8988T (cell line): ENCODE measurements at regions not wholly inside any gene's neighbourhood (a gene's known extent, or its start where the extent isn't known, plus 50 kb on each side); places are given as distances from the start of the nearest gene placed in this dataset.
A peak's percentile ranks its signal among the peaks of the same experiment; 100 is the strongest.

Experiments
- DNase-seq: peaks from one replicate; pipeline ENCODE4 v3.0.0; 2011

GRCh38 chr9:6703898-6704639 is 53.7 kb upstream of the KDM4C start:
- peak; percentile 56 for DNase-seq

- DNase-seq: no peak
These were observed 55.1 kb upstream of the KDM4C start for GRCh38 chr9:6702707-6703106.

DNA sequence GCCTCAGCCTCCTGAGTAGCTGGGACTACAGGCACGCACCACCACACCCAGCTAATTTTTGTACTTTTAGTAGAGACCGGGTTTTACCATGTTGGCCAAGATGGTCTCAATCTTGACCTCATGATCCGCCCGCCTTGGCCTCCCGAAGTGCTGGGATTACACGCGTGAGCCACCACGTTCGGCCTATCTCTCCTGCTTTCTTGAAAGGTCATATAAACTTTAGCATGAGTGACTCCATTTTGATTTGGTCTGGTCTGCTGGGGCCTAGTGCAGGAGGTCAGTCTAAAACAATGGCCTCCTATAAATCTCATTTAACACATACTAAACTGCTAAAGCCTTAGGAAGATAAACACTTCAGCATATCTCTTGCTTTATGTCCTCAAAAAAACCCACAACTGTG is 50.6 kb upstream of the GLDC start:
- DNase-seq: no peak

GRCh38 chr9:6695121-6695814 is 49.7 kb upstream of the GLDC start:
- no peak for DNase-seq
